Uterus (tissue), 3 donors: ENCODE measurements at regions not wholly inside any gene's neighbourhood (a gene's known extent, or its start where the extent isn't known, plus 50 kb on each side); places are given as distances from the start of the nearest gene placed in this dataset.

ENCODE experiments used
- DNase-seq, 2 donors: peaks; one replicate each; pipeline ENCODE4 v3.0.0-alpha.2; 2019 to 2020
- H3K27ac ChIP-seq, 2 donors: fragments of 200-600 bp; sonication (generic); 1 replicate in 1 of 2; 2 replicates in 1 of 2; pipeline ENCODE4 v1.5.1; 2016 to 2018
- H3K27me3 ChIP-seq, 2 donors: fragments of 200-600 bp; sonication (generic); one replicate each; pipeline ENCODE4 v1.5.1; 2018 to 2019; ENCODE audit warnings: control low read depth in 1 of 2
- H3K36me3 ChIP-seq, 2 donors: fragments of 200-600 bp; sonication (generic); one replicate each; pipeline ENCODE4 v1.5.1; 2019; ENCODE audit warnings: control low read depth in 1 of 2
- H3K4me1 ChIP-seq, 2 donors: fragments of 200-600 bp; sonication (generic); one replicate each; pipeline ENCODE4 v1.5.1; 2018 to 2019; ENCODE audit warnings: control low read depth in 1 of 2
- H3K4me3 ChIP-seq, 2 donors: fragments of 200-600 bp; sonication (generic); 1 replicate in 1 of 2; 2 replicates in 1 of 2; pipeline ENCODE4 v1.5.1; 2018 to 2019; ENCODE audit warnings: mild to moderate bottlenecking in 1 of 2
- H3K9me3 ChIP-seq, 2 donors: fragments of 200-600 bp; sonication (generic); one replicate each; pipeline ENCODE4 v1.5.1; 2019; ENCODE audit warnings: control low read depth in 1 of 2
- POLR2A ChIP-seq, 2 donors: fragments of 450-650 bp; IDR thresholded peaks; one replicate each; pipeline ENCODE4 v1.6.1; 2016; ENCODE audit warnings: antibody characterized with exemption in 2 of 2, mild to moderate bottlenecking in 1 of 2, moderate library complexity in 1 of 2
- intact Hi-C: fragments of 100-400 bp; cut with DNase I; formaldehyde crosslinking; loops from one replicate; pipeline ENCODE4 v1.15.1; 2023; ENCODE audit warnings: low total_unique reads
- TF ChIP-seq, protein P1 (sequence below), 4 experiments: fragments of 200-600 bp in 2 of 4; fragments of 450-650 bp in 2 of 4; sonication (generic) in 2 of 4; IDR thresholded peaks; one replicate each; pipeline ENCODE4 v1.5.1; 2016 to 2019; ENCODE audit warnings: antibody characterized with exemption in 4 of 4, mild to moderate bottlenecking in 2 of 4, moderate library complexity in 1 of 4
- donor health status: DM: yes; HTN: yes; CAD: no.

- TF ChIP-seq POLR2A (IDR thresholded peaks at IDR 0.05) = no peak
- TF ChIP-seq, protein P1, sequence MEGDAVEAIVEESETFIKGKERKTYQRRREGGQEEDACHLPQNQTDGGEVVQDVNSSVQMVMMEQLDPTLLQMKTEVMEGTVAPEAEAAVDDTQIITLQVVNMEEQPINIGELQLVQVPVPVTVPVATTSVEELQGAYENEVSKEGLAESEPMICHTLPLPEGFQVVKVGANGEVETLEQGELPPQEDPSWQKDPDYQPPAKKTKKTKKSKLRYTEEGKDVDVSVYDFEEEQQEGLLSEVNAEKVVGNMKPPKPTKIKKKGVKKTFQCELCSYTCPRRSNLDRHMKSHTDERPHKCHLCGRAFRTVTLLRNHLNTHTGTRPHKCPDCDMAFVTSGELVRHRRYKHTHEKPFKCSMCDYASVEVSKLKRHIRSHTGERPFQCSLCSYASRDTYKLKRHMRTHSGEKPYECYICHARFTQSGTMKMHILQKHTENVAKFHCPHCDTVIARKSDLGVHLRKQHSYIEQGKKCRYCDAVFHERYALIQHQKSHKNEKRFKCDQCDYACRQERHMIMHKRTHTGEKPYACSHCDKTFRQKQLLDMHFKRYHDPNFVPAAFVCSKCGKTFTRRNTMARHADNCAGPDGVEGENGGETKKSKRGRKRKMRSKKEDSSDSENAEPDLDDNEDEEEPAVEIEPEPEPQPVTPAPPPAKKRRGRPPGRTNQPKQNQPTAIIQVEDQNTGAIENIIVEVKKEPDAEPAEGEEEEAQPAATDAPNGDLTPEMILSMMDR (IDR thresholded peaks at IDR 0.05) = no peak
- intact Hi-C loops = no loop called here
- no peak for DNase-seq
- Histone ChIP-seq H3K27ac (no peak overlapping the region), H3K9me3 (no peaks in the 10 kb centered on the region), H3K4me3 (no peak overlapping the region), H3K36me3 (no peaks in the 10 kb centered on the region), H3K27me3 (no peaks in the 10 kb centered on the region), H3K4me1 (no peaks in the 10 kb centered on the region)
Measured at GRCh38 chr6:141321493-141322347, 811.0 kb upstream of the GJE1 start.

GRCh38 chr6:141316236-141316635, 816.5 kb upstream of the GJE1 start:
- Histone ChIP-seq H3K27ac (no peak overlapping the region), H3K36me3 (no peaks in the 10 kb centered on the region), H3K9me3 (no peaks in the 10 kb centered on the region), H3K4me1 (no peaks in the 10 kb centered on the region), H3K27me3 (no peaks in the 10 kb centered on the region), H3K4me3 (no peak overlapping the region)
- TF ChIP-seq POLR2A (IDR thresholded peaks at IDR 0.05) = no peak
- TF ChIP-seq, protein P1 (IDR thresholded peaks at IDR 0.05) = no peak
- intact Hi-C loops = no loop called here
- DNase-seq = no peak

- Histone ChIP-seq H3K36me3 (no peaks in the 10 kb centered on the region), H3K9me3 (no peaks in the 10 kb centered on the region), H3K27ac (no peak overlapping the region), H3K27me3 (no peaks in the 10 kb centered on the region), H3K4me3 (no peak overlapping the region), H3K4me1 (no peaks in the 10 kb centered on the region)
- intact Hi-C loops = no loop called here
- TF ChIP-seq POLR2A (IDR thresholded peaks at IDR 0.05) = no peak
- TF ChIP-seq, protein P1 (IDR thresholded peaks at IDR 0.05) = no peak
- DNase-seq = no peak
Measured at GRCh38 chr6:141313986-141314385, 818.7 kb upstream of the GJE1 start.

- no peaks in the 10 kb centered on the region for H3K4me1 ChIP-seq
- no peak for TF ChIP-seq POLR2A (IDR thresholded peaks at IDR 0.05)
- TF ChIP-seq, protein P1 (IDR thresholded peaks at IDR 0.05) = no peak
- no peaks in the 10 kb centered on the region for H3K27me3 ChIP-seq
- no peak for DNase-seq
- H3K4me3 ChIP-seq = no peak overlapping the region
- H3K27ac ChIP-seq = no peak overlapping the region
- no peaks in the 10 kb centered on the region for H3K9me3 ChIP-seq
- intact Hi-C loops = no loop called here
- H3K36me3 ChIP-seq = no peaks in the 10 kb centered on the region
Measured at GRCh38 chr6:141309295-141309694, 823.4 kb upstream of the GJE1 start.

GRCh38 chr6:141307309-141307998, 825.3 kb upstream of the GJE1 start:
- Histone ChIP-seq H3K27ac (no peak overlapping the region), H3K9me3 (no peaks in the 10 kb centered on the region), H3K4me1 (no peaks in the 10 kb centered on the region), H3K4me3 (no peak overlapping the region), H3K27me3 (no peaks in the 10 kb centered on the region), H3K36me3 (no peaks in the 10 kb centered on the region)
- no peak for DNase-seq
- TF ChIP-seq, protein P1 (IDR thresholded peaks at IDR 0.05) = no peak
- TF ChIP-seq POLR2A (IDR thresholded peaks at IDR 0.05) = no peak
- intact Hi-C loops = no loop called here
